ENCODE measurements at regions not wholly inside any gene's neighbourhood (a gene's known extent, or its start where the extent isn't known, plus 50 kb on each side); places are given as distances from the start of the nearest gene placed in this dataset.

DNA sequence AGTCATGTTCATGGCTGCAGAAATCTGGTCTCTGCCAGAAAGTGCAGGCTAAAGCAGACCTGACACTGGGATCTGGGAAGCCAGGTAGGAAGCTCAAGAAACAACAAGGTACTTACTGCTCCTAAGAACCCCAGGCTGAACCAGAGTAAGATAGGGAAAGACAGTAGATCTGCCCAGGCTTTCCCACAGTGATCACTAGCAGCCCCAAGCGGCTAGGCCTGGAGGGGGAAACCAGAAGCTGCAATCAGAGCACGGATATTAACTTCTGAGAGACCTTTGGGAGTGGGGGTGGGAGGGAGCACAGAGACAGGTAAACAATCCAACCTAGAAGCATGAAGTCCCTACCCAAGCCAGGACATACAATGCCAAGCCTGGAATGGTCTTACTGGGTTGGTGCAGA lies 135.2 kb upstream of the C11orf58 start:
- no peak for TF ChIP-seq CTCF (IDR thresholded peaks at IDR 0.05; ENCODE audit: low read depth, low read length)
- Histone ChIP-seq H3K27me3 (ENCODE audit: control insufficient read depth, insufficient read depth, low read length) (no peaks in the 10 kb centered on the region), H3K9me3 (ENCODE audit: control insufficient read depth, insufficient read depth, low read length) (no peaks in the 10 kb centered on the region), H3K27ac (ENCODE audit: low read depth, low read length) (no peak overlapping the region), H3K4me3 (ENCODE audit: low read depth, low read length) (no peak overlapping the region)
- ChIA-PET POLR2A (interaction anchor here (0.6 to 3.9 kb wide), 2 partner anchors 219 to 807 kb away, joined by 3 to 26 read pairs; no protein-coding TSS in a partner anchor), CTCF (interaction anchor here (1.2 kb wide), 1 partner anchor 10 kb away, joined by 8 read pairs; no protein-coding TSS in a partner anchor)
- no peak for DNase-seq (ENCODE audit: low read depth, low spot score)

GRCh38 chr11:16598906-16599305 lies 139.5 kb upstream of the C11orf58 start:
- no peak for DNase-seq (ENCODE audit: low read depth, low spot score)
- no peak for TF ChIP-seq CTCF (IDR thresholded peaks at IDR 0.05; ENCODE audit: low read depth, low read length)
- Histone ChIP-seq H3K27me3 (ENCODE audit: control insufficient read depth, insufficient read depth, low read length) (no peaks in the 10 kb centered on the region), H3K9me3 (ENCODE audit: control insufficient read depth, insufficient read depth, low read length) (no peaks in the 10 kb centered on the region), H3K4me3 (ENCODE audit: low read depth, low read length) (no peak overlapping the region), H3K27ac (ENCODE audit: low read depth, low read length) (no peak overlapping the region)
- ChIA-PET CTCF (no interaction called here), POLR2A (no interaction called here)

DNA sequence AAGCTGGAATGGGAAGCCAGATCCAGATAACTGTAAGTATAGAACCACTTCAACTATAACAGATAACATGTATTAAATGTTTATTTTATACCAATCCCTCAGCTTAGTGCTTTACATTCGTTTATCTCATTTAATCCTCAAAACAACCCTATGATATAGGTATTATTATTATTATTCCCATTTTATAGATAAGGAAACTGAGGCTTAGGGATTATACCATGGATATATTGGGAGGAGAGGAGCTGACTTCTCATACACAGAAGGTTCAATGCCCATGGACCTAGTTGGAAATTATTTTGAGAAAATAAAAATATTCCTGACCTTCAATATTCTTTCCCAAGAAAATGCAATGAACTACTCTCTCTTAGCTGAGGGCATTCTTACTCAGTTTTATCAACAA lies 140.4 kb upstream of the C11orf58 start:
- ChIA-PET POLR2A (no interaction called here), CTCF (no interaction called here)
- Histone ChIP-seq H3K9me3 (ENCODE audit: control insufficient read depth, insufficient read depth, low read length) (no peaks in the 10 kb centered on the region), H3K27ac (ENCODE audit: low read depth, low read length) (no peak overlapping the region), H3K4me3 (ENCODE audit: low read depth, low read length) (no peak overlapping the region), H3K27me3 (ENCODE audit: control insufficient read depth, insufficient read depth, low read length) (no peaks in the 10 kb centered on the region)
- TF ChIP-seq CTCF (IDR thresholded peaks at IDR 0.05; ENCODE audit: low read depth, low read length) = no peak
- DNase-seq (ENCODE audit: low read depth, low spot score) = no peak

- DNase-seq (ENCODE audit: low read depth, low spot score) = no peak
- Histone ChIP-seq H3K27me3 (ENCODE audit: control insufficient read depth, insufficient read depth, low read length) (no peaks in the 10 kb centered on the region), H3K9me3 (ENCODE audit: control insufficient read depth, insufficient read depth, low read length) (no peaks in the 10 kb centered on the region), H3K27ac (ENCODE audit: low read depth, low read length) (no peak overlapping the region), H3K4me3 (ENCODE audit: low read depth, low read length) (no peak overlapping the region)
- TF ChIP-seq CTCF (IDR thresholded peaks at IDR 0.05; ENCODE audit: low read depth, low read length) = no peak
- POLR2A ChIA-PET = no interaction called here
- CTCF ChIA-PET = no interaction called here
Observed at GRCh38 chr11:16596231-16596630, 142.2 kb upstream of the C11orf58 start.

DNA sequence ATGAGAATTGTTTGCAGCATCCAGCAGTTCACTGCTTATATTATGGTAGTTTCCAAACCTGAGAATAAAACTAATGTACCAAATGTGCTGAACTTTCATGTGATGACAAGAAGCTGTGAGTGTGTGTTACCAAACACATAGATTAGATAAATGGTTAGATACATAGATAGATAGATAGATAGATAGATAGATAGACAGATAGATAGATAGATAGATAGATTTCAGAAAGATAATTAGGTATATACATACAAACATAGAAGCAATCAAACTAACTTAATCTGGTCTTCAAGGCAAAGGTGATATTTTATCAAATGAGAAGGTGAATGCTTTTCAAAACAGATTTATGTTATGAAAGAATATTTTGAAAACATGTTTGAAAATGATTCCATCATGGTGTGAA lies 147.3 kb upstream of the C11orf58 start:
- POLR2A ChIA-PET = no interaction called here
- DNase-seq (ENCODE audit: low read depth, low spot score) = no peak

More for the DNA sequence above, 147.3 kb upstream of the C11orf58 start:
- Histone ChIP-seq H3K27ac (ENCODE audit: low read depth, low read length) (no peak overlapping the region), H3K4me3 (ENCODE audit: low read depth, low read length) (no peak overlapping the region), H3K9me3 (ENCODE audit: control insufficient read depth, insufficient read depth, low read length) (no peaks in the 10 kb centered on the region), H3K27me3 (ENCODE audit: control insufficient read depth, insufficient read depth, low read length) (no peaks in the 10 kb centered on the region)
- no peak for TF ChIP-seq CTCF (IDR thresholded peaks at IDR 0.05; ENCODE audit: low read depth, low read length)
- CTCF ChIA-PET = no interaction called here
